Liver (tissue), 3 donors: ENCODE measurements at regions not wholly inside any gene's neighbourhood (a gene's known extent, or its start where the extent isn't known, plus 50 kb on each side); places are given as distances from the start of the nearest gene placed in this dataset.

ENCODE experiments used
- ATF3 ChIP-seq: IDR thresholded peaks from 2 replicates; pipeline ENCODE4 v1.6.1; 2016; ENCODE audit warnings: antibody characterized with exemption
- CTCF ChIP-seq: fragments of 150-350 bp; IDR thresholded peaks from 2 replicates; pipeline ENCODE4 v1.5.1; 2017; ENCODE audit warnings: improper control_type of control experiment, low read depth, low read length; ENCODE audit not compliant: missing input control
- EGR1 ChIP-seq, 2 donors: IDR thresholded peaks; 2 replicates each; pipeline ENCODE4 v1.6.1; 2016 to 2018; ENCODE audit warnings: antibody characterized with exemption in 2 of 2, low read depth in 2 of 2
- GABPA ChIP-seq, 2 donors: IDR thresholded peaks in 1 of 2; conservative IDR thresholded peaks in 1 of 2; 2 replicates each; pipeline ENCODE4 v1.6.1; 2016; ENCODE audit warnings: antibody characterized with exemption in 2 of 2, mild to moderate bottlenecking in 1 of 2, moderate library complexity in 1 of 2
- JUND ChIP-seq, 2 donors: IDR thresholded peaks; 2 replicates each; pipeline ENCODE4 v1.6.1; 2016; ENCODE audit warnings: antibody characterized with exemption in 2 of 2
- MAX ChIP-seq: IDR thresholded peaks from 2 replicates; pipeline ENCODE4 v1.6.1; 2016; ENCODE audit warnings: antibody characterized with exemption
- RAD21 ChIP-seq, 2 donors: IDR thresholded peaks; 2 replicates each; pipeline ENCODE4 v1.6.1; 2016; ENCODE audit warnings: antibody characterized with exemption in 2 of 2, mild to moderate bottlenecking in 2 of 2
- REST ChIP-seq: IDR thresholded peaks from 2 replicates; pipeline ENCODE4 v1.6.1; 2016; ENCODE audit warnings: antibody characterized with exemption, mild to moderate bottlenecking
- SP1 ChIP-seq: IDR thresholded peaks from 2 replicates; pipeline ENCODE4 v1.6.1; 2018; ENCODE audit warnings: antibody characterized with exemption, mild to moderate bottlenecking
- TAF1 ChIP-seq: conservative IDR thresholded peaks from 2 replicates; pipeline ENCODE4 v1.6.1; 2016; ENCODE audit warnings: antibody characterized with exemption, mild to moderate bottlenecking
- donor health status: healthy.
- donor health status: healthy.

- TF ChIP-seq RAD21 (IDR thresholded peaks at IDR 0.05) (no peak), CTCF (no peak), EGR1 (IDR thresholded peaks at IDR 0.05; ENCODE audit: low read depth in 2 of 2) (no peak), SP1 (no peak), GABPA (IDR thresholded peaks at IDR 0.05 in 1 of 2, conservative IDR thresholded peaks at IDR 0.05 in 1 of 2) (no peak), TAF1 (no peak), JUND (IDR thresholded peaks at IDR 0.05) (no peak), REST (no peak), ATF3 (no peak), MAX (no peak)
Measured at GRCh38 chr6:99810942-99811620, 182.9 kb downstream of the MCHR2 start.
